ENCODE measurements at regions not wholly inside any gene's neighbourhood (a gene's known extent, or its start where the extent isn't known, plus 50 kb on each side); places are given as distances from the start of the nearest gene placed in this dataset.

- TF ChIP-seq CTCF (IDR thresholded peaks at IDR 0.05; ENCODE audit: low read depth, low read length, poor library complexity, severe bottlenecking) = no peak
- no peak for TF ChIP-seq EZH2phosphoT487 (IDR thresholded peaks at IDR 0.05; ENCODE audit: borderline replicate concordance, low read length)
These were observed 503.1 kb downstream of the MCTP2 start for GRCh38 chr15:94734460-94734859.

Measured in DOHH2 (cell line).